Jurkat, Clone E6-1 (cell line): ENCODE measurements at regions not wholly inside any gene's neighbourhood (a gene's known extent, or its start where the extent isn't known, plus 50 kb on each side); places are given as distances from the start of the nearest gene placed in this dataset.
"Not testable (repeated sequence)": the region's sequence is repeated elsewhere in the genome, so short reads cannot be mapped to it uniquely, and the experiment has no call there.

ENCODE experiments used
- DNase-seq: peaks from one replicate; pipeline ENCODE4 v3.0.0-alpha.2; 2011; ENCODE audit warnings: low read depth, low spot score
- H3K4me3 ChIP-seq: 2 replicates; pipeline ENCODE4 v1.5.1; 2011; ENCODE audit warnings: mild to moderate bottlenecking, low read length, control low read depth, moderate library complexity

DNA sequence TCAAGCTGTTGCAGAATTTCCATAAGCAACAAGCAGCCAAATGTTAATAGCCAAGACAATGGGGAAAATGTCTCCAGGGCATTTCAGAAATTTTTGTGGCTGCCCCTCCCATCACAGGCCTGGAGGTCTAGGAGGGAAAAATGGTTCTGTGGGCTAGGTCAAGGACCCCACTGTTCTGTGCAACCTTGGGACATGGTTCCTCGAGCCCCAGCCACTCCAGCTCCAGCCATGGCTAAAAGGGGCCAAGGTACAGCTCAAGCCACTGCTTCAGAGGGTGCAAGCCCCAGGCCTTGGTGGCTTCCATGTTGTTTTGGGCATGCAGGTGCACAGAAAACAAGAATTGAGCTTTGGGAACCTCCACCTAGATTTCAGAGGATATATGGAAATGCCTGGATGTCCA, 122.1 kb upstream of the OTOS start:
- H3K4me3 ChIP-seq, DNase-seq: not testable (repeated sequence)

- no peak for DNase-seq
- no peak overlapping the region for H3K4me3 ChIP-seq
Observed at GRCh38 chr2:240269380-240269779, 128.9 kb upstream of the OTOS start.

DNA sequence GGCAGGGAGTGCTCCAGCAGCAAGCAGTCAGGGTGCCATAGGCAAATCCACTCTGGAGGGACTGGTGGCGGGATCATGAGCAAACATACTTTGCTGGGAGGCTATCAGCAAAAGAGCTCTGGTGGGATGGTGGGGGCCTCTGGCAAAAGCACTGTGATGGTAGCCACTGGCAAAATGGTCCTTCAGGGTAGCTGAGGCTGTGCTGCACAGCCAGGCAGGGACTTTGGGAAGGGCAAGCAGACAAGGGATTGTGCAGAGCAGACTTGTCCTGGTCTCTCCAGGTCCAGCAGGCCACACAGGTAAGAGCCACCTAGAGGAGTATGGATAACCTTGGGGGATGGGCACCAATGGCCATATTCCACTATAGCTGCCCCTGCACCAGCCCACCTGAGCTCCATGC, 129.4 kb upstream of the OTOS start:
- no peak for DNase-seq
- no peak overlapping the region for H3K4me3 ChIP-seq

DNA sequence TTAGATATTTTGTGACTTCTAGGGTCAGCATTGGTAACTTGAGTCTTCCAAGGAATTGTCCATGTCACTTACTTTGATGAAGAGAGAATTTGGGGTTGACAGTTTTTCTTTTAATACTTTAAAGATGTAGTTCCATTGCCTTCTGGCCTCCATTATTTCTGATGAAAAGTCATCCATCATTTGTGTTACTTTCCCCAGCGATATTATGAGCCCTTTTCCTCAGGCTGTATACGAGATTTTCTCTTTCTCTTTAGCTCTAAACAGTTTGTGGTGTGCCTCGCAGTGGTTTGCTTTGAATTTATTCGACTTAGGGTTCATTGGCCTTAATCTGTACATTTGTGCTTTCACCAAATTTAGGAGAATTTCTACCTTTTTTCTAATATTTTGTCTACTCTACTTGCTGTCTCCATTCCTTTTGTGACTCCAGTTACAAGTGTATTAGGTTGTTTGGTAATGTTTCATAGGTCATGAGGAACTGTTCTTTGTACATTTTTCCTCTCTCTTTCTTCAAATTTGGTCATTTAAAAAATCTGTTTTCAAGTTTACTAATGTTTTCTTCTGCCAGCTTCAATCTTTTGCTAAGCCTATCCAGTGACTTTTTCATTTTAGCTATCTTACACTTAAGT, 131.4 kb upstream of the OTOS start:
- no peak for DNase-seq
- no peak overlapping the region for H3K4me3 ChIP-seq

- no peak overlapping the region for H3K4me3 ChIP-seq
- DNase-seq = no peak
Observed at GRCh38 chr2:240275386-240275785, 134.9 kb upstream of the OTOS start.

DNA sequence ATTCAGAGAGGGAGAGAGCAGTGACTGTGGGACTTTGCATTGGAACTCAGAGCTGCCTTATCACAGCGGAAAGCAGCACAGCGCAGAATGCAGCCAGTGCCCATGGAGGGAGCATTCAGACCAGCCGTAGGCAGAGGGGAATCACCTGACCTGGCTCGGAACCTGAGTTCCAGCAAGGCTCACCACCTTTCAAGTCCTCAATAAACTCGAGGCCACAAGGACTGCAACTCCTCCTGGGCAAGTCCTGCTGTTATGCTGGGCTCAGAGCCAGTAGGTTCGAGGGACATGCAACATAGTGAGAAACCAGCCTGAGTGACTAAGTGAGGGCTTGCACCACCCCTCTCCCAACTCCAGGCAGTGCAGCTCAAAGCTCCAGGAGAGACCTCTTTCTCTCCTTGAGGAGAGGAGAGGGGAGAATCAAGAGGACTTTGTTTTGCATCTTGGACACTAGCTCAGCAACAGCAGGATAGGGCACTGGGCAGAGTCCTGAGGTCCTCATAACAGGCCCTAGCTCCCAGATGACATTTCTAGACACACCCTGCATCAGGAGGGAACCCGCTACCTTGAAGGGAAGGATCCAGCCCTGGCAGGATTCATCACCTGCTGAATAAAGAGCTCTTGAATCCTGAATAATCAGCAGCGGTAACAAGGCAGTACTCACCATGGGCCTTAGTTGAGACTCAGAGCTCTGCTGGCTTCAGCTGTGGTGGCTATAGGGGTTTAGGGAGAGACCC, 136.8 kb upstream of the OTOS start:
- no peak overlapping the region for H3K4me3 ChIP-seq
- DNase-seq = no peak

DNA sequence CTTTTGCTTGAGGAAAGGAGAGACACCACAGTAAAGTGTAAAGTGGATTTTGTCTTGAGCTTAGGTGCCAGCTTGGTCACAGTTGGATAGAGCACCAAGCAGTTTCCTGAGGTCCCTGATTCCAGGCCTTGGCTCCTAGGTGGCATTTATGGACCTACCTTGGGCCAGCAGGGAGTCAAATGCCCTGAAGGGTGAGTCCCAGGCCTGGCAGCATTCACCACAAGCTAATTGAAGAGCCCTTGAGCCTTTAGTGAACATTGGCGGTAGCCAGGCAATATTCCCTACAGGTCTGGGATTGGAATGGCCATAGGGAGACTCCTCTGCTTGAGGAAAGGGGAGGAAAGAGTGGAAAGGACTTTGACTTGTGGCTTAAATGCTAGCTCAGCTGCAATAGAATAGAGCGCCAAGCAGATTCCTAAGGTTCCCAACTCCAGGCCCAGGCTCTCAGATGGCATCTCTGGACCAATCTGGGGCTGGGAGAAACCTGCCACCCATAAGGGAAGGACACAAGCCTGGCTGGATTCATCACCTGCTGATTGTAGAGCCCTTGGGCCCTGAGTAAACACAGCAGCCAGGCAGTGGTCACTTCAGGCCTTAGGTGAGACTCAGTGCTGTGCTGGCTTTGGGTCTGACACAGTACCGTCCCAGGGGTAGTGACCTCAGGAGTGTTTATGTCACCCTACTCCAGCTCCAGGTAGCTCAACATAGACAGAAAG, 137.5 kb upstream of the OTOS start:
- H3K4me3 ChIP-seq = no peak overlapping the region
- DNase-seq = no peak

GRCh38 chr2:240278661-240279060, 138.2 kb upstream of the OTOS start:
- no peak for DNase-seq
- no peak overlapping the region for H3K4me3 ChIP-seq

DNA sequence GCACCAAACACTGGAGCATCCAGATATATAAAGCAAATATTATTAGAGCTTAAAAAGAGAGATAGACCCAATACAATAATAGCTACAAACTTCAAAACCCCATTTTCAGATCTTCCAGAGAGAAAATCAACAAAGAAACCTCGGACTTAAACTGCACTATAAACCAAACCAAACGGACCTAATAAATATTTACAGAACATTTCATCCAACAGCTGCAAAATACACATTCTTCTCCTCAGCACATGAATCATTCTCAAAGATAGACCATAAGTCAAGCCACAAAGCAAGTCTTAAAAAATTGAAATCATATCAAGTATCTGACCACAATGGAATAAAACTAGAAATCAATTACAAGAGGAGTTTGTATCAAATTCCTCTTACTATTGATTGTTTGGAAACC, 140.2 kb upstream of the OTOS start:
- DNase-seq = no peak
- H3K4me3 ChIP-seq = no peak overlapping the region

DNA sequence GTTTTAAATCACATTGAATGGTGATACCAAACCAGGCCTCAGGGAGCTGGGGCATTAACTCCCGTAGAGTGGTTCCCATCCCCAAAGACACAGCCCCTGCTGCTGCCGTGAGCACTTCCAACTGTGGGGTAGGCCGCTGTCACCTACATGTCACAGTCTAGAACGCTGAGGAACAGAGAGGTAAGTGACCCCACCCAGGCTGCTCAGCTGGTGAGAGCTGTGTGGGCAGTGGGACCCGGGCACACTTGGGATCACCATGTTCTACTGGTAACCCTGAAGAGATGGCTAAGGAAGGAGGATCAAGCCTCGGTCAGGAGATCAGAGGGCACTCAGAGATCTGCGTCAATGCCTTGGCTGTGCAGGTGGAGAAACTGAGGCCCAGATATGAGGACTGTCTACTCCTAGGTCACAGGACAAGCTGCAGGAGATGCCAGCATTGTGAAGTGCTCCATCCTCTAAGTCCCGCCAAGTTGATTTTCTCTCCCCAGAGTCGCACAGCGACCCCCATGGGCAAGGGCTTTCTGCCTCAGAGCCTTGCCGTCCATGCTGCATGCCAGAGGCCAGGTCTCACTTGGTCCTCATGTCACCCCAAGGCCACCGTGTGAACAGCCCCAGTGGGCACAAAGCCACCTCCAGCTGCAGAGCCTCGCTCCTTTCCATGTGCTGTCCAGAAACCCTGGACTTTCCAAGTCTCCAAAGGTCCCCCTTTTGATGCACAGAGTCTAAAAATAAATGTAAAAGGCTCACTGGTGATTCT, 144.2 kb upstream of the OTOS start:
- no peak for DNase-seq
- no peak overlapping the region for H3K4me3 ChIP-seq

GRCh38 chr2:240285725-240286124, 145.3 kb upstream of the OTOS start:
- no peak overlapping the region for H3K4me3 ChIP-seq
- no peak for DNase-seq

DNA sequence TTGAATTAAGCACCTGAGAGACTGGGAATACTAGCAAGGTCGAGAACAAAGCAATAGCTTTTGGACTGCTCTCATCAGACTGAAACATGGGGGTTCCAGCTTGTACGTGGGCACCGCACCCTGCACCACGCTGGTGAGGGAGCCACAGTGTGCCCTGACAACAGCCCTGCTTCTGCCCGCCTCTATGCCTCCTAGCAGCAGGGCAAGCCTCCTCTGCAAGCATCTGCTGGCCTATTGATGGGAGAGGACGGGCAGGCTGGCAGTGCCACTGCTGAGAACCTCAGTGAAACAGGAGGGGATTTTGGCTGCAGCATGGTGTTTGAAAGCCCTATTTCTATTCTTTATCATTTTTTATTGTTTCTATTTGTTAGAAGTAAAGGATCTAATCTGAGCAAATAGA, 146.1 kb upstream of the OTOS start:
- DNase-seq = no peak
- H3K4me3 ChIP-seq = no peak overlapping the region

- no peak overlapping the region for H3K4me3 ChIP-seq
- no peak for DNase-seq
Observed at GRCh38 chr2:240287011-240287410, 146.6 kb upstream of the OTOS start.

DNA sequence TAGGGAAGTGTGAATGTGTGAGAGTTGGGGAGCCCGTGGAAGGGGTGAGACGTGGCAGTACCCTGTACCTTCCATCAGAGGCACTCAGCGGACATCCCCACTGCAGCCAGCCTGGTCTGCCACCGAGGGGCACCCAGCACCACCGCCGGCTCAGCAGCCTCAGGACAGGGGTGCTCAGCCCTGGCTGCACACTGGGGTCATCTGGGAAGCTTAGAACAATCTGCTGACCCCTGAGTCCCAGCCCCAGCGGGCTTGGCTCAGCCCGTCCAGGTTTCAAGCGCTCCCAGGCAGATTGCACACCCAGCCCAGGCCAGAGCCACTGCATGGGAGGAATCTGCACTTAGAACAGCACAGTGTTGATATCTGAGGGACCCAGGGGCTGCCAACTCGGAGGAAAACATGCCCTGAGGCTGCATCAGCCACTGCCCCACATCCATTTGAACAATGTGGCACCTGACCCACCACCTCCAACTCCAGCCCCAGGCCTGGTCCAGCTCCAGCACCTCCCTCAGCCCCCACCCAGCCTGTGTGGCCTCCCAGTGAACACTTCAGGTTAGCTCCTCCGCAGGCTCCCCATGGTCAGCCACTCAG, 147.1 kb upstream of the OTOS start:
- no peak overlapping the region for H3K4me3 ChIP-seq
- DNase-seq = no peak

DNA sequence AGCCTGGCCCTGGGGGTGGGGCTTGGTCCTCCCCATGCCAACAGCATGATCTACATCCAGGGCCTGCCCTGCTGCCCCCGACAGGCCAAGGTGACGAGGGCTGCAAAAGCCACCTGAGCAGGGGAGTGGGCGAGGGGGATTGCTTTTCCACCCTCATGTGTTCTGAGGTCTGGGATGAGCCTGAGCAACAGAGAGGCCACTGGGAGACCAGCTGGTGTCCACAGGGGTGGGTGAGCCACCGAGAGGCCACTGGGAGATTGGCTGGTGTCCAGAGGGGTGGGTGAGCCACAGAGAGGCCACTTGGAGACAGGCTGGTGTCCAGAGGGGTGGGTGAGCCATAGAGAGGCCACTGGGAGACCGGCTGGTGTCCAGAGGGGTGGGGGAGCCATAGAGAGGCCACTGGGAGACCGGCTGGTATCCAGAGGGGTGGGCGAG, 147.4 kb upstream of the GPC1 start:
- no peak for DNase-seq

DNA sequence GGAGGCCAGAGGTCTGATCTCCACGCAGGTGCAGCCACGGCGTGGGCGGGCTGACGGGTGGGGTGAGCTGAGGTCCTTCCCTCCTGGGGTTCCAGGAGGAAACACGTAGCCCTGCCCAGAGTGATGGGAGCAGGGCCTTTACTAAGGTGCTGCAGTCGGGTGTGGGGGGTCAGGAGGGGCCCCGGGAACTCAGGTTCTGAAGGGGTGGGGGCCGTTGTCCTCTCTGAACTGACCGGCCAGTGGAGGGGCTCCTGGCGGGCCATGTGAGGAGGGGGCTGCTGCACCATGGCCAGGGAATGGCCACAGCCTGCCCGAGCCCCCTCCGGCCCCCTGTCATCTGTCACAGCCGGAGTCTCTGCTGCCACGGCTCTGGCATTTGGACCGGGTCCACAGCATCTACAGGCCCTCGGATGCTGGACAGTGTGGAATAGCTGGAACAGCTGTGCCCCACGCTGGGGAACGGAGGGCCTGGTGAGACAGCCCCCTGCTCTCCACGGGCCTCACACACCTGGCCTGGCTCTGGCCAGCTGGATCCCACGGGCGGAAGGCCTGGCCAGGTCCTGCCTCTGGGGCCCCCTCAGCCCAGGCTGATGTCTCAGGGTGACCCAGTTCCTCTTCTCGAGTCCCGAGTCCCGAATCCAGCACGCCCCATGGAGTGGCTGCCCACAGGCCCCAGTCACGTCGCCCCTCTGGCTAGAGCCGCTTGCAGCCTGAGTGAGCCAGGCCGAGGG, 145.6 kb upstream of the GPC1 start:
- no peak for DNase-seq

More for the DNA sequence above, 147.4 kb upstream of the GPC1 start:
- H3K4me3 ChIP-seq = no peak overlapping the region

DNA sequence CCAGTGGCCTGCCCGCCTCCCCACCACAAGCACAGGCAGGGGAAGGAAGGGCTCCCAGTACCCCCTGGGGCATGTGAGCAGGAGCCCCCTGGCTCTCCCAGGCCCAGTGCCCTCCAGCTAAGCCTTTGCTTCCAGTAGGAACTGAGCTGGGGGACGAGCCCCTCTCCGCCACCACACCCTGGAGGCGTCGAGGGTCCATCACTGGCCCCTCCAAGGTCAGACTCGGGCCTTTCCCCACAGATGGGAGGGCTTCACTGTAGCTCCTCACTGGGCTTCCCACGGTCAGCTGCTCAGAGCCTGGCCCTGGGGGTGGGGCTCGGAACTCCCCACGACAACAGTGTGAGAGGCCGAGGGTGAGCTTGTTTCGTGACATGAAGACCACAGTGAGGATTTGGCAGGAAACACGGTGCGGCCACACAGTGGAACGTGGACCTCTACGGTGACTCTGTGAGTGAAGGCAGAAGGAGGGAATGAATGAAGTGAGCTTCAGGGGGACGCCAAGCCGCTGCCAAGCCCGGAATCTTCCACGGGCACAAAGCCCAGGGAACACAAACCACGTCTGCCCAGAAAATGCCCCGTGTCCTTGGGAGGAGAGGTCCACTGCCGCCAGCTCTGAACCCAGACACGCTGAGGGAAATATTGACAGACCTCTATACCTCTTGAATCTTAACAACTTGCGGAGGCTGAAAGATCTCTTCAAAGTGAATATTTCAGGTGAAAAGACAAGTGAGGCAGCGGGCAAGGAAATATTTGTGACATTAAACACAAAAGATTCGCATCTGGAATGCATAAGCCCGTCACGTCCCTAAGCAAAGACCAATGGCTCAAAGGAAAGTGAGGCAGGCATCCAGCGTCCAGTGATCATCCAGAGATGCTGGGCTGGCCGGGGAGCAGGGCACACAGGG, 144.8 kb upstream of the GPC1 start:
- no peak for DNase-seq
- H3K4me3 ChIP-seq = no peak overlapping the region

More for the DNA sequence above, 145.6 kb upstream of the GPC1 start:
- H3K4me3 ChIP-seq = no peak overlapping the region
